Sigmoid colon (tissue), 6 donors: ENCODE measurements at regions not wholly inside any gene's neighbourhood (a gene's known extent, or its start where the extent isn't known, plus 50 kb on each side); places are given as distances from the start of the nearest gene placed in this dataset.

ENCODE experiments used
- DNase-seq: peaks from one replicate; pipeline ENCODE4 v3.0.0-alpha.2; 2019
- H3K27ac ChIP-seq, 4 donors: fragments of 200-600 bp; sonication (generic); one replicate each; pipeline ENCODE4 v1.5.1; 2016 to 2019; ENCODE audit warnings: mild to moderate bottlenecking in 1 of 4
- H3K27me3 ChIP-seq, 3 donors: fragments of 200-600 bp; sonication (generic); one replicate each; pipeline ENCODE4 v1.5.1; 2019; ENCODE audit warnings: mild to moderate bottlenecking in 1 of 3
- H3K36me3 ChIP-seq, 4 donors: fragments of 200-600 bp; sonication (generic); one replicate each; pipeline ENCODE4 v1.5.1; 2016 to 2019
- H3K4me1 ChIP-seq, 4 donors: fragments of 200-600 bp; sonication (generic); one replicate each; pipeline ENCODE4 v1.5.1; 2017 to 2019
- H3K4me3 ChIP-seq, 4 donors: fragments of 200-600 bp; sonication (generic); one replicate each; pipeline ENCODE4 v1.5.1; 2017 to 2019; ENCODE audit warnings: mild to moderate bottlenecking in 2 of 4, moderate library complexity in 1 of 4
- H3K9me3 ChIP-seq, 4 donors: fragments of 200-600 bp in 3 of 4; sonication (generic) in 3 of 4; one replicate each; pipeline versions ENCODE4 v1.5.1 to v1.6.1; 2013 to 2019
- CTCF ChIP-seq, 4 experiments: fragments of 450-650 bp in 3 of 4; fragments of 200-600 bp in 1 of 4; IDR thresholded peaks; one replicate each; pipeline ENCODE4 v1.5.1; 2016 to 2019; ENCODE audit warnings: antibody characterized with exemption in 4 of 4, mild to moderate bottlenecking in 3 of 4, moderate library complexity in 2 of 4
- EP300 ChIP-seq, 4 donors: sonication (generic); formaldehyde crosslinking; IDR thresholded peaks; one replicate each; pipeline ENCODE4 v1.6.1; 2017; ENCODE audit warnings: antibody characterized with exemption in 4 of 4
- POLR2A ChIP-seq, 2 donors: fragments of 450-650 bp; IDR thresholded peaks; one replicate each; pipeline ENCODE4 v1.6.1; 2016; ENCODE audit warnings: antibody characterized with exemption in 2 of 2, mild to moderate bottlenecking in 2 of 2, moderate library complexity in 2 of 2
- POLR2AphosphoS5 ChIP-seq, 4 donors: sonication (generic); formaldehyde crosslinking; IDR thresholded peaks; one replicate each; pipeline ENCODE4 v1.6.1; 2017; ENCODE audit warnings: antibody characterized with exemption in 4 of 4
- WGBS, 2 donors: extraction: QIAGEN DNeasy Blood & Tissue Kit; methylation state at CpG; one replicate each; pipeline ENCODE4 v1.1.7; 2013; 5-methylcytosine and 5-hydroxymethylcytosine counted together
- intact Hi-C: fragments of 100-400 bp; cut with DNase I; formaldehyde crosslinking; loops from one replicate; pipeline ENCODE4 v1.15.1; 2023
- donor health status: healthy with polysubstance abuse.
- donor health status: healthy.

DNA sequence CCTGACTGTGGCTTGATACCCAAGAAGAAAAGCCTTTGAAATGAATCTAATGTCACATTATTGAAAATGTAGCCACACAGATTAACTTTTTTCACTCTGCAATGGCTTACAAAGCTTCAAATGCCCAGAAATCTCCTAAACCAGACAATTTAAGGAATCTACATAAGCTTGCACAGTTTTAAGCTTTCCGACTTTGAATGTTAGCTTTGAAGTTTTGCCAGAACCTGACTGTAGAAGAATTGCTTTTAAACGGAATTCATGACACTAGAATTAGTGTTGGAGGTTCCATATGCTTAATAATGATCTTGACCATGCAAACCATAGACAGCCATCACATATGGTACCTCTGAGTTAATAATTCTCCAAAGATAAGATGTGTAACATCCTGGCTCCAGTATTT, 798.5 kb upstream of the EPHA7 start:
- TF ChIP-seq EP300 (IDR thresholded peaks at IDR 0.05): no peak
- no peak for TF ChIP-seq POLR2A (IDR thresholded peaks at IDR 0.05)
- TF ChIP-seq POLR2AphosphoS5 (IDR thresholded peaks at IDR 0.05): no peak

GRCh38 chr6:94215552-94215951, 796.2 kb upstream of the EPHA7 start:
- no peak for DNase-seq
- no peak overlapping the region for H3K27ac ChIP-seq
- H3K4me3 ChIP-seq: no peak overlapping the region
- no peaks in the 10 kb centered on the region for H3K36me3 ChIP-seq
- WGBS, 2 donors: 85 to 88% methylated on average over 1 of the region's 1 CpG
- TF ChIP-seq POLR2A (IDR thresholded peaks at IDR 0.05): no peak
- TF ChIP-seq POLR2AphosphoS5 (IDR thresholded peaks at IDR 0.05): no peak
- TF ChIP-seq CTCF (IDR thresholded peaks at IDR 0.05): no peak
- TF ChIP-seq EP300 (IDR thresholded peaks at IDR 0.05): no peak
- H3K4me1 ChIP-seq: no peaks in the 10 kb centered on the region
- intact Hi-C loops: no loop called here
- H3K9me3 ChIP-seq: no peaks in the 10 kb centered on the region
- no peaks in the 10 kb centered on the region for H3K27me3 ChIP-seq

More for the DNA sequence above, 798.5 kb upstream of the EPHA7 start:
- WGBS, 2 donors: 26 to 50% methylated on average over 2 of the region's 2 CpGs
- H3K9me3 ChIP-seq: no peaks in the 10 kb centered on the region
- no peaks in the 10 kb centered on the region for H3K4me1 ChIP-seq
- DNase-seq: no peak
- H3K4me3 ChIP-seq: no peak overlapping the region
- H3K27me3 ChIP-seq: no peaks in the 10 kb centered on the region
- intact Hi-C loops: no loop called here
- H3K36me3 ChIP-seq: no peaks in the 10 kb centered on the region
- no peak overlapping the region for H3K27ac ChIP-seq

DNA sequence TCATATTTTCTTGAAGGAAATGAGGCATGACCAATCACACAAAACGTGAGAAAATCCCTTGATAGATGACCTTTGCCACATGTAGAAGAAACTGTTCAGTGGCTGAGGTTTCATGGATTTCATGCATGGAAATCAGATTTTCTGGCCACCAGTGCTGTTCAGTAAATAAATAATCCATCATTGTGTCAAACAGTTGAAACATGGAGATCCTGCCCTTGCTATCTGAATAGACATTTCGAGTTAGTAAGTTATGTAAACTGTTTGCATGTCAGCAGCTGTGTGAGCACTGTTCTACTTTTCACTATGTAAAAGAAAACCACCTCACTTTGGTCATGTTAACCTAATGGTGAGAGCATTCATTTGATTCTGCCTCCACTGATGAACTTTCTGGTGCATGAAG, 793.9 kb upstream of the EPHA7 start:
- Histone ChIP-seq H3K4me1 (no peaks in the 10 kb centered on the region), H3K4me3 (no peak overlapping the region), H3K27ac (no peak overlapping the region), H3K36me3 (no peaks in the 10 kb centered on the region), H3K9me3 (no peaks in the 10 kb centered on the region), H3K27me3 (no peaks in the 10 kb centered on the region)
- WGBS, 2 donors: 23 to 32% methylated on average over 2 of the region's 2 CpGs
- intact Hi-C loops: no loop called here
- no peak for DNase-seq
- TF ChIP-seq CTCF (IDR thresholded peaks at IDR 0.05) (no peak), POLR2A (IDR thresholded peaks at IDR 0.05) (no peak), EP300 (IDR thresholded peaks at IDR 0.05) (no peak), POLR2AphosphoS5 (IDR thresholded peaks at IDR 0.05) (no peak)

GRCh38 chr6:94196891-94197290, 777.5 kb upstream of the EPHA7 start:
- no peaks in the 10 kb centered on the region for H3K9me3 ChIP-seq
- no peak overlapping the region for H3K27ac ChIP-seq
- no peak for DNase-seq
- H3K4me3 ChIP-seq: no peak overlapping the region
- intact Hi-C loops: no loop called here
- H3K27me3 ChIP-seq: no peaks in the 10 kb centered on the region
- H3K4me1 ChIP-seq: no peaks in the 10 kb centered on the region
- 88 to 91% methylated on average over 5 of the region's 5 CpGs for WGBS, 2 donors
- no peak for TF ChIP-seq POLR2A (IDR thresholded peaks at IDR 0.05)
- TF ChIP-seq POLR2AphosphoS5 (IDR thresholded peaks at IDR 0.05): no peak
- no peak for TF ChIP-seq CTCF (IDR thresholded peaks at IDR 0.05)
- TF ChIP-seq EP300 (IDR thresholded peaks at IDR 0.05): no peak
- H3K36me3 ChIP-seq: no peaks in the 10 kb centered on the region

DNA sequence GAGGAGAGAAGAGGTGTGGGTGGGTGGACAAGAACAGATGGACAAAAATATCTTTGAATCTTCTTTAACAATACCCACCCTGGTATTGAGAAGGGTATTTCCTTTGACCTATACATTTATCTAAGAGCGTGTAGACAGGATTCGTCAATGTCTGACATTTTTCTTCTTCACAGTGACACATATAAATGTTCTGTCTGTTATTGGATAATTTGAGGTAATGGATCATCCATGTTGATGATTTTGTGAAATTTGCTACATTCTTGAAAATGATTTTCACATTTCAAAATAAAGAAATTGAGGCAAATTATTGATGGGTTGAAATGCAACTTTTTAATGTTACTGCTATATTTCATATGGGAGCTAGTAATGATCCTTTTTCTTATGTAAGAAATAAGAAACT, 770.7 kb upstream of the EPHA7 start:
- H3K36me3 ChIP-seq: no peaks in the 10 kb centered on the region
- DNase-seq: no peak
- 90 to 93% methylated on average over 2 of the region's 2 CpGs for WGBS, 2 donors
- TF ChIP-seq CTCF (IDR thresholded peaks at IDR 0.05) (no peak), EP300 (IDR thresholded peaks at IDR 0.05) (no peak), POLR2A (IDR thresholded peaks at IDR 0.05) (no peak), POLR2AphosphoS5 (IDR thresholded peaks at IDR 0.05) (no peak)
- intact Hi-C loops: no loop called here
- no peaks in the 10 kb centered on the region for H3K4me1 ChIP-seq
- H3K27me3 ChIP-seq: no peaks in the 10 kb centered on the region
- H3K9me3 ChIP-seq: no peaks in the 10 kb centered on the region
- H3K27ac ChIP-seq: no peak overlapping the region
- no peak overlapping the region for H3K4me3 ChIP-seq
